ENCODE measurements at regions not wholly inside any gene's neighbourhood (a gene's known extent, or its start where the extent isn't known, plus 50 kb on each side); places are given as distances from the start of the nearest gene placed in this dataset.

DNA sequence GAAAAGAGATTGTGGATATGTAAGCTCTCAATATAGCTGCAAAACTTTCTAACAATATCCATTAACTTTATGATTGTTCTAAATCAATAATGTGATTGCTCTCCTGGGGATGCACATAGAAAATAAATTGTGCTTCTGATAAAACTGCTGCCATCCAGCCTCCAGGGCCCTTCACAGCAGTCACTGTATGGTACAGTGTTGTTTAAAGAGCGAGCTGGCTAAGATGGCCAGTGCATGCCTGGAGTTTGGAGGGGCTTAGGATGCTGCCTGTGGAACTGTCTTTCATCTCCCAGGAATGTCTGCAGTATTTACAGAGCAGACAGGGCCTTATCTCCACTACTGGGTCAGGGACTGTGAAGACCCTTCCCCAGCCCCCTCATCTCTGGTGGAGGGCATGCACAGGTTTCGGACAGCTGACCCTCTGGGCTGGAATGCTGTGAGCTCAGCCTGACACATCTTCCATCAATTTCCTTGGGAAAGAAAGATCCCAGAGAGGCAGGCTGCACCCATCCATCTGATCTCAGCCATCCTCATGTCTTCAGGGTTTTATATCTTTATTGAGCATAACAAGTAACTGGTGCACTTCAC lies 137.0 kb downstream of the PLPP3 start:
- Histone ChIP-seq H3K9ac (ENCODE audit: low read depth, low read length) (no peak overlapping the region), H3K4me1 (ENCODE audit: control insufficient read depth, insufficient read depth, low read length) (peaks cover 8% of the 10 kb centered on the region), H3K27me3 (ENCODE audit: control insufficient read depth, insufficient read depth, low read length) (no peaks in the 10 kb centered on the region), H3K36me3 (ENCODE audit: insufficient read depth, low read length) (no peaks in the 10 kb centered on the region), H3K9me3 (replicated peaks; ENCODE audit: low read length) (no peaks in the 10 kb centered on the region), H3K4me3 (ENCODE audit: low read length) (no peak overlapping the region), H3K4me2 (ENCODE audit: low read length) (no peak overlapping the region)

GRCh38 chr1:56441601-56442000 lies 137.8 kb downstream of the PLPP3 start:
- no peak overlapping the region for H3K4me3 ChIP-seq (ENCODE audit: low read length)
- no peak overlapping the region for H3K9ac ChIP-seq (ENCODE audit: low read depth, low read length)
- H3K4me2 ChIP-seq (ENCODE audit: low read length): no peak overlapping the region
- H3K36me3 ChIP-seq (ENCODE audit: insufficient read depth, low read length): no peaks in the 10 kb centered on the region
- H3K27me3 ChIP-seq (ENCODE audit: control insufficient read depth, insufficient read depth, low read length): no peaks in the 10 kb centered on the region
- peaks cover 3% of the 10 kb centered on the region for H3K4me1 ChIP-seq (ENCODE audit: control insufficient read depth, insufficient read depth, low read length)
- no peaks in the 10 kb centered on the region for H3K9me3 ChIP-seq (replicated peaks; ENCODE audit: low read length)

DNA sequence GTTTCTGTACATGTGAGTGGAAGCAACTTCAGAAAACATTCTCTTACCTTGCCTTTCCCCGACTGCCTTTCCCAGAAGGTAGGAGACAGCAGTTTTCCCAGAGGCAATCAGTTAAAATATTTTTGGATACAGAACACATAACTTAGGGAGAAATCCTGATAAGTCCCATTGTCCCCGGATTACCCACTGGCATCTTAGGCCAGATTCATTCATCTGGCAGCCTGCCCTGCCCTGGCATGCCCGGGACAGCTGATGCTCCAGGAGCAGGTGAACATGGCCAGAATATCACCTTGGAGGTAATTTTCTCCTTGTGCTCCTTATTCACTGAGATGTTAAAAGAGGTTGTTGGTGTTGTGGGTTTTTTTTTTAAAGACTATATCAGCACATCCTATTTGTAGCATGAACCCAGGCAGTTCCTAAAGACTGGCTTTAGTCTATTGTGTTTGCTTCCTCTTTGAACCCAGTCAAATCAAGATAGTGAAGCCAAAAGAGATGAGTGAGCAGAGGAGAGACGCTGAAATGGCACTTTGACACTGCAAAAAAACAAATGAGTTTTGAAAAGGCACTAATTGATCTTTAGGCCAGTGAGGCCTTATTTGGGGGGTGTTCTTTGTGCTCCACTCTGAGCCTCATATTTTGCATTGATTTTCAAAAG lies 139.6 kb downstream of the PLPP3 start:
- Histone ChIP-seq H3K9ac (ENCODE audit: low read depth, low read length) (no peak overlapping the region), H3K4me2 (ENCODE audit: low read length) (no peak overlapping the region), H3K36me3 (ENCODE audit: insufficient read depth, low read length) (no peaks in the 10 kb centered on the region), H3K27me3 (ENCODE audit: control insufficient read depth, insufficient read depth, low read length) (no peaks in the 10 kb centered on the region), H3K4me3 (ENCODE audit: low read length) (no peak overlapping the region), H3K4me1 (ENCODE audit: control insufficient read depth, insufficient read depth, low read length) (no peaks in the 10 kb centered on the region), H3K9me3 (replicated peaks; ENCODE audit: low read length) (no peaks in the 10 kb centered on the region)

DNA sequence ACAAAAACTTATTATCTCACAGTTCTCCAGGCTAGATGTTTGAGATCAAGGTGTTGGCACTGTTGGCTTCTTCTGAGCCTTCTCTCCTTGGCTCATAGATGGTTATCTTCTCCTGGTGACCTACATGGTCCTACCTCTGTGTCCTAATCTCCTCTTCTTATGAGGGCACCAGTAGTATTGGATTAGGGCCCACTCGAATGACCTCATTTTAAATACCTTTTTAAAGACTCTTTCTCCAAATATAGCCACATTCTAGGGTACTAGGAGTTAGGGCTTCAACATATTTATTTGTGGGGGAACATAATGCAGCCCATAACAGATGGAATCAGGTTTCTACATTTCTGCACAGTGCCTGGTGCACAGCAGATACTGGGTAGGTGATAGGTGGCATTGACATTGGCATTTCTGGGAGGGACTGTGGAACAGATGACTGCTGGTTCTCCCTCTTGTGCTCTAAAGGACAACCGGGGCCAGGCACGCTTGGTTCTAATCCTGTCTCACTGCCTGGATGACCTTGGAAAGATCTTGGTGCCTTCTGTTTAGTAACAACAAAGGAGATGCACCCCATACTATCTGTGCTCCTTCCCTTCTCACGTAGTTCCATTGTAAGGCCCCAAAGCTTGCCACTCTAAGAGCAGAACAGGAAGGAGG lies 140.3 kb downstream of the PLPP3 start:
- Histone ChIP-seq H3K4me3 (ENCODE audit: low read length) (no peak overlapping the region), H3K9me3 (replicated peaks; ENCODE audit: low read length) (no peaks in the 10 kb centered on the region), H3K4me2 (ENCODE audit: low read length) (no peak overlapping the region), H3K4me1 (ENCODE audit: control insufficient read depth, insufficient read depth, low read length) (no peaks in the 10 kb centered on the region), H3K9ac (ENCODE audit: low read depth, low read length) (no peak overlapping the region), H3K36me3 (ENCODE audit: insufficient read depth, low read length) (no peaks in the 10 kb centered on the region), H3K27me3 (ENCODE audit: control insufficient read depth, insufficient read depth, low read length) (no peaks in the 10 kb centered on the region)

- Histone ChIP-seq H3K4me1 (ENCODE audit: control insufficient read depth, insufficient read depth, low read length) (no peaks in the 10 kb centered on the region), H3K36me3 (ENCODE audit: insufficient read depth, low read length) (no peaks in the 10 kb centered on the region), H3K4me2 (ENCODE audit: low read length) (no peak overlapping the region), H3K9ac (ENCODE audit: low read depth, low read length) (no peak overlapping the region), H3K9me3 (replicated peaks; ENCODE audit: low read length) (no peaks in the 10 kb centered on the region), H3K27me3 (ENCODE audit: control insufficient read depth, insufficient read depth, low read length) (no peaks in the 10 kb centered on the region), H3K4me3 (ENCODE audit: low read length) (no peak overlapping the region)
These were observed 141.4 kb downstream of the PLPP3 start for GRCh38 chr1:56437959-56438358.

- H3K4me1 ChIP-seq (ENCODE audit: control insufficient read depth, insufficient read depth, low read length): no peaks in the 10 kb centered on the region
- H3K27me3 ChIP-seq (ENCODE audit: control insufficient read depth, insufficient read depth, low read length): no peaks in the 10 kb centered on the region
- no peak overlapping the region for H3K9ac ChIP-seq (ENCODE audit: low read depth, low read length)
- H3K4me2 ChIP-seq (ENCODE audit: low read length): no peak overlapping the region
- no peaks in the 10 kb centered on the region for H3K9me3 ChIP-seq (replicated peaks; ENCODE audit: low read length)
- no peaks in the 10 kb centered on the region for H3K36me3 ChIP-seq (ENCODE audit: insufficient read depth, low read length)
- H3K4me3 ChIP-seq (ENCODE audit: low read length): no peak overlapping the region
These were observed 142.4 kb downstream of the PLPP3 start for GRCh38 chr1:56436912-56437417.

GRCh38 chr1:56436296-56436695 lies 143.1 kb downstream of the PLPP3 start:
- Histone ChIP-seq H3K9me3 (replicated peaks; ENCODE audit: low read length) (no peaks in the 10 kb centered on the region), H3K36me3 (ENCODE audit: insufficient read depth, low read length) (no peaks in the 10 kb centered on the region), H3K9ac (ENCODE audit: low read depth, low read length) (no peak overlapping the region), H3K4me2 (ENCODE audit: low read length) (no peak overlapping the region), H3K4me1 (ENCODE audit: control insufficient read depth, insufficient read depth, low read length) (no peaks in the 10 kb centered on the region), H3K4me3 (ENCODE audit: low read length) (no peak overlapping the region), H3K27me3 (ENCODE audit: control insufficient read depth, insufficient read depth, low read length) (no peaks in the 10 kb centered on the region)

DNA sequence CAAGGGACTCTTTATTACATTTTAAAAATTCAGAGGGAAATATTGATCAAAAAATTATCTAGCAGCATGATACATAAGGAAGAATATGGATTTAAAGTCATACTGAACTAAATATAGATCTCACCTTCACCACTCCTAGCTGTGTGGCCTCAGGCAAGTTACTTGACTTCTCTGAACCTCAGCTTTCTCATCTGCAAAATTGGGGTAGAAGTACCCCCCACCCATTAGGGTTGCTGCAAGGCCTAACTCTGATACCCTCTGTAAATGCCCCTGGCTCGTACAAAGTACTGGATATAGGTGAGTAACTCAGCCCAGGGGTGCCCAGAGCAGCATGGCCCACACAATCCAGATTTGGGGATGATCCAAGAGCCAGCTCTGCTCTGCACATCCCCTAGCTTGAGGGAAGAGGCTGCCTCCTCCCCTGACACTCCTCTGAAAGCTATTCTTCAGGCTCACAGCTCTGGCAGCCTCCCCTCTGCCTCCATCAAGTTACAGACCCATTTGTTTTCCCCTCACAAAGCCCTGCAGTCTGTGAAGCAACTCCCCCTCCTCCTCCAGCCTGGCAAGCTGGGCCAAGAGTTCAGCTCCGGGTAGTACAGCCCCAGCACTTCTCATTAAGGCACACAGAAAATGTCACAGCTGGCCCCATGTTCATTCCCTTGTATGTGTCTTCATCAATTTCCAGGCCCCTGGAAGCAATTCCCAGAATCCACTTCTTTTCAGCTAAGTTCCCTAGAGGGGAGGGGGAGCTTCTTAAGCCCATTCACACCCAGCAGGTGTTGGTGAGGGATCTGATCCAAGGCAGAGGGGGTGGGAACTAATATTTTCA lies 143.7 kb downstream of the PLPP3 start:
- Histone ChIP-seq H3K9me3 (replicated peaks; ENCODE audit: low read length) (no peaks in the 10 kb centered on the region), H3K4me2 (ENCODE audit: low read length) (no peak overlapping the region), H3K27me3 (ENCODE audit: control insufficient read depth, insufficient read depth, low read length) (no peaks in the 10 kb centered on the region), H3K4me3 (ENCODE audit: low read length) (no peak overlapping the region), H3K9ac (ENCODE audit: low read depth, low read length) (no peak overlapping the region), H3K4me1 (ENCODE audit: control insufficient read depth, insufficient read depth, low read length) (no peaks in the 10 kb centered on the region), H3K36me3 (ENCODE audit: insufficient read depth, low read length) (no peaks in the 10 kb centered on the region)

GRCh38 chr1:56434740-56435139 lies 144.6 kb downstream of the PLPP3 start:
- H3K9ac ChIP-seq (ENCODE audit: low read depth, low read length): no peak overlapping the region
- no peak overlapping the region for H3K4me3 ChIP-seq (ENCODE audit: low read length)
- H3K36me3 ChIP-seq (ENCODE audit: insufficient read depth, low read length): no peaks in the 10 kb centered on the region
- H3K4me2 ChIP-seq (ENCODE audit: low read length): no peak overlapping the region
- H3K4me1 ChIP-seq (ENCODE audit: control insufficient read depth, insufficient read depth, low read length): no peaks in the 10 kb centered on the region
- H3K9me3 ChIP-seq (replicated peaks; ENCODE audit: low read length): no peaks in the 10 kb centered on the region
- H3K27me3 ChIP-seq (ENCODE audit: control insufficient read depth, insufficient read depth, low read length): no peaks in the 10 kb centered on the region

- H3K27me3 ChIP-seq (ENCODE audit: control insufficient read depth, insufficient read depth, low read length): no peaks in the 10 kb centered on the region
- no peak overlapping the region for H3K9ac ChIP-seq (ENCODE audit: low read depth, low read length)
- no peaks in the 10 kb centered on the region for H3K4me1 ChIP-seq (ENCODE audit: control insufficient read depth, insufficient read depth, low read length)
- H3K36me3 ChIP-seq (ENCODE audit: insufficient read depth, low read length): no peaks in the 10 kb centered on the region
- no peak overlapping the region for H3K4me2 ChIP-seq (ENCODE audit: low read length)
- no peaks in the 10 kb centered on the region for H3K9me3 ChIP-seq (replicated peaks; ENCODE audit: low read length)
- no peak overlapping the region for H3K4me3 ChIP-seq (ENCODE audit: low read length)
These were observed 145.3 kb downstream of the PLPP3 start for GRCh38 chr1:56434025-56434424.

DNA sequence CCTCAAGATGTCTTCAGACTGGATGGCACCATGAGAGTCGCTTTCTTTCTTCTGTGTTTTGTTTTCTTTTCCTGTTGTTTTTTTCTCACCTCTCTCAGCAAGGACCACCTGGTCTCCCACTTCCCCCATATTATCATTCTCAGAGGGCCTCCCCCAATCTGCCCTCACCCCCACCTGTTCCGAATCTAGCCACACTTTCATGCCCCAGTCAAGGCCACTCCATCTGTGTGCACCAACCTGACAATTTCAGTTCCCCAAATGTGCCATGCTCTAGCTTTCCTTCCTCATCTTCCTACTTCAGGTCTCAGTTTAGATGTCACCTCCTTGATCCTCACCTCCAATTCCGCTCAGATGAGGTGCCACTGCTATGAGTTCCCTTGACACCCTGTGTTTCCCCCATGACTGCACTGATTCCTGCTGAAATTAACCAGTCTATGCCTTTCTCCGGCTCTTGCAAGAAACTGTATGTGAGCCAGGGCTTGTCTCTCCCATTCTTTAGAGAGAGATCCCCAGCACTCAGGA lies 146.2 kb downstream of the PLPP3 start:
- Histone ChIP-seq H3K36me3 (ENCODE audit: insufficient read depth, low read length) (no peaks in the 10 kb centered on the region), H3K4me1 (ENCODE audit: control insufficient read depth, insufficient read depth, low read length) (no peaks in the 10 kb centered on the region), H3K4me2 (ENCODE audit: low read length) (no peak overlapping the region), H3K4me3 (ENCODE audit: low read length) (no peak overlapping the region), H3K9ac (ENCODE audit: low read depth, low read length) (no peak overlapping the region), H3K27me3 (ENCODE audit: control insufficient read depth, insufficient read depth, low read length) (no peaks in the 10 kb centered on the region), H3K9me3 (replicated peaks; ENCODE audit: low read length) (no peaks in the 10 kb centered on the region)
